ENCODE measurements at regions not wholly inside any gene's neighbourhood (a gene's known extent, or its start where the extent isn't known, plus 50 kb on each side); places are given as distances from the start of the nearest gene placed in this dataset.
"Not testable (repeated sequence)": the region's sequence is repeated elsewhere in the genome, so short reads cannot be mapped to it uniquely, and the experiment has no call there.

- no peak for TF ChIP-seq JUND (IDR thresholded peaks at IDR 0.05; ENCODE audit: low read depth)
- in situ Hi-C loops (cut with HindIII; ENCODE audit: low pct_unique_long_range_greater_than_20kb, low sequenced_read_pairs), result no loop called here
- DNase-seq (ENCODE audit: low read depth in 1 of 2, low spot score in 1 of 2), result no peak
These were observed 161.4 kb upstream of the KCNG1 start for GRCh38 chr20:51184289-51184688.

GRCh38 chr20:51183451-51183850 is 160.5 kb upstream of the KCNG1 start:
- TF ChIP-seq JUND (IDR thresholded peaks at IDR 0.05; ENCODE audit: low read depth), result no peak
- in situ Hi-C loops (cut with HindIII; ENCODE audit: low pct_unique_long_range_greater_than_20kb, low sequenced_read_pairs), result no loop called here
- no peak for DNase-seq (ENCODE audit: low read depth in 1 of 2, low spot score in 1 of 2)

- no peak for TF ChIP-seq JUND (IDR thresholded peaks at IDR 0.05; ENCODE audit: low read depth)
- in situ Hi-C loops (cut with HindIII; ENCODE audit: low pct_unique_long_range_greater_than_20kb, low sequenced_read_pairs), result no loop called here
These were observed 159.7 kb upstream of the KCNG1 start for GRCh38 chr20:51182571-51182970.

GRCh38 chr20:51178153-51178552 is 155.2 kb upstream of the KCNG1 start:
- in situ Hi-C loops (cut with HindIII; ENCODE audit: low pct_unique_long_range_greater_than_20kb, low sequenced_read_pairs), result no loop called here
- no peak for TF ChIP-seq JUND (IDR thresholded peaks at IDR 0.05; ENCODE audit: low read depth)
- DNase-seq (ENCODE audit: low read depth in 1 of 2, low spot score in 1 of 2), result no peak

More at GRCh38 chr20:51182571-51182970, 159.7 kb upstream of the KCNG1 start:
- no peak for DNase-seq (ENCODE audit: low read depth in 1 of 2, low spot score in 1 of 2)

GRCh38 chr20:51176876-51177275 is 154.0 kb upstream of the KCNG1 start:
- in situ Hi-C loops (cut with HindIII; ENCODE audit: low pct_unique_long_range_greater_than_20kb, low sequenced_read_pairs), result no loop called here

GRCh38 chr20:51176446-51176845 is 153.5 kb upstream of the KCNG1 start:
- TF ChIP-seq JUND (IDR thresholded peaks at IDR 0.05; ENCODE audit: low read depth), result no peak
- in situ Hi-C loops (cut with HindIII; ENCODE audit: low pct_unique_long_range_greater_than_20kb, low sequenced_read_pairs), result no loop called here
- no peak for DNase-seq (ENCODE audit: low read depth in 1 of 2, low spot score in 1 of 2)

More at GRCh38 chr20:51176876-51177275, 154.0 kb upstream of the KCNG1 start:
- TF ChIP-seq JUND (IDR thresholded peaks at IDR 0.05; ENCODE audit: low read depth), result no peak
- no peak for DNase-seq (ENCODE audit: low read depth in 1 of 2, low spot score in 1 of 2)

- in situ Hi-C loops (cut with HindIII; ENCODE audit: low pct_unique_long_range_greater_than_20kb, low sequenced_read_pairs), result no loop called here
- DNase-seq (ENCODE audit: low read depth in 1 of 2, low spot score in 1 of 2), result no peak
- no peak for TF ChIP-seq JUND (IDR thresholded peaks at IDR 0.05; ENCODE audit: low read depth)
These were observed 152.8 kb upstream of the KCNG1 start for GRCh38 chr20:51175724-51176123.

GRCh38 chr20:51175156-51175555 is 152.2 kb upstream of the KCNG1 start:
- in situ Hi-C loops (cut with HindIII; ENCODE audit: low pct_unique_long_range_greater_than_20kb, low sequenced_read_pairs), result no loop called here
- no peak for TF ChIP-seq JUND (IDR thresholded peaks at IDR 0.05; ENCODE audit: low read depth)
- no peak for DNase-seq (ENCODE audit: low read depth in 1 of 2, low spot score in 1 of 2)

- no peak for TF ChIP-seq JUND (IDR thresholded peaks at IDR 0.05; ENCODE audit: low read depth)
- in situ Hi-C loops (cut with HindIII; ENCODE audit: low pct_unique_long_range_greater_than_20kb, low sequenced_read_pairs), result no loop called here
- no peak for DNase-seq (ENCODE audit: low read depth in 1 of 2, low spot score in 1 of 2)
These were observed 151.6 kb upstream of the KCNG1 start for GRCh38 chr20:51174536-51174935.

GRCh38 chr20:51172558-51173428 is 149.9 kb upstream of the KCNG1 start:
- peak in 1 of 2 experiments; percentile 18 for DNase-seq (ENCODE audit: low read depth in 1 of 2, low spot score in 1 of 2)
- no peak for TF ChIP-seq JUND (IDR thresholded peaks at IDR 0.05; ENCODE audit: low read depth)
- in situ Hi-C loops (cut with HindIII; ENCODE audit: low pct_unique_long_range_greater_than_20kb, low sequenced_read_pairs), result no loop called here

- in situ Hi-C loops (cut with HindIII; ENCODE audit: low pct_unique_long_range_greater_than_20kb, low sequenced_read_pairs), result no loop called here
- no peak for TF ChIP-seq JUND (IDR thresholded peaks at IDR 0.05; ENCODE audit: low read depth)
- DNase-seq (ENCODE audit: low read depth in 1 of 2, low spot score in 1 of 2), result no peak
These were observed 148.2 kb upstream of the KCNG1 start for GRCh38 chr20:51171141-51171540.

- DNase-seq (ENCODE audit: low read depth in 1 of 2, low spot score in 1 of 2), result no peak
- in situ Hi-C loops (cut with HindIII; ENCODE audit: low pct_unique_long_range_greater_than_20kb, low sequenced_read_pairs), result no loop called here
- TF ChIP-seq JUND (IDR thresholded peaks at IDR 0.05; ENCODE audit: low read depth), result no peak
These were observed 146.9 kb upstream of the KCNG1 start for GRCh38 chr20:51169813-51170212.

- DNase-seq (ENCODE audit: low read depth in 1 of 2, low spot score in 1 of 2); in situ Hi-C loops (cut with HindIII; ENCODE audit: low pct_unique_long_range_greater_than_20kb, low sequenced_read_pairs): not testable (repeated sequence)
These were observed 145.0 kb upstream of the KCNG1 start for GRCh38 chr20:51167911-51168310.

GRCh38 chr20:51166489-51166888 is 143.6 kb upstream of the KCNG1 start:
- DNase-seq (ENCODE audit: low read depth in 1 of 2, low spot score in 1 of 2), result no peak
- in situ Hi-C loops (cut with HindIII; ENCODE audit: low pct_unique_long_range_greater_than_20kb, low sequenced_read_pairs), result no loop called here
- no peak for TF ChIP-seq JUND (IDR thresholded peaks at IDR 0.05; ENCODE audit: low read depth)
